Tibial nerve (tissue), 4 donors: ENCODE measurements at regions not wholly inside any gene's neighbourhood (a gene's known extent, or its start where the extent isn't known, plus 50 kb on each side); places are given as distances from the start of the nearest gene placed in this dataset.

Experiments
- EP300 ChIP-seq, 2 donors: sonication (generic); formaldehyde crosslinking; IDR thresholded peaks; one replicate each; pipeline ENCODE4 v1.6.1; 2017; ENCODE audit warnings: antibody characterized with exemption in 2 of 2, mild to moderate bottlenecking in 1 of 2
- POLR2A ChIP-seq, 2 donors: fragments of 450-650 bp; IDR thresholded peaks; one replicate each; pipeline ENCODE4 v1.6.1; 2017; ENCODE audit warnings: antibody characterized with exemption in 2 of 2, mild to moderate bottlenecking in 2 of 2, moderate library complexity in 2 of 2
- TF ChIP-seq, protein P1 (sequence below), 5 experiments: fragments of 200-600 bp in 3 of 5; fragments of 450-650 bp in 2 of 5; sonication (generic) in 3 of 5; IDR thresholded peaks; one replicate each; pipeline ENCODE4 v1.5.1; 2016 to 2019; ENCODE audit warnings: antibody characterized with exemption in 5 of 5, mild to moderate bottlenecking in 3 of 5, moderate library complexity in 2 of 5

DNA sequence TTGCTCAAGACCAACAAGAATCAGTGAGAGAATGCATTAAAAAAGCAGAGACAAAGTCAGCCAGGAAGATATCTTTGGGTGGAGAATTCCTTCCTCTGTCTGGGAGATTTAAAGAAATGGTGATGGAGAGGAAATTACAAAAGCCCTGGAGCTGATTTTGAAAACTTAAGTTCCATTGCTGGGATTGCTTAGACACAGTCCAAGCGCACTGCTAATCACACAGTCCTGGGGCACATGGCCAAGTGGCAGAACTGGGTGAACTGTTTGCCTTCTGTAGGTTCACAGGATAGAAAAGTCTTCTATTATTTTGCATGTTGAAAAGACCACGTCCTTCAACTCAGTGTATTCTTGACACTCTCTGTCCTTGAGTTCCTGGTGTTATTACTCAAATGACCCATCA lies 284.9 kb upstream of the FBXL7 start:
- TF ChIP-seq, protein P1, sequence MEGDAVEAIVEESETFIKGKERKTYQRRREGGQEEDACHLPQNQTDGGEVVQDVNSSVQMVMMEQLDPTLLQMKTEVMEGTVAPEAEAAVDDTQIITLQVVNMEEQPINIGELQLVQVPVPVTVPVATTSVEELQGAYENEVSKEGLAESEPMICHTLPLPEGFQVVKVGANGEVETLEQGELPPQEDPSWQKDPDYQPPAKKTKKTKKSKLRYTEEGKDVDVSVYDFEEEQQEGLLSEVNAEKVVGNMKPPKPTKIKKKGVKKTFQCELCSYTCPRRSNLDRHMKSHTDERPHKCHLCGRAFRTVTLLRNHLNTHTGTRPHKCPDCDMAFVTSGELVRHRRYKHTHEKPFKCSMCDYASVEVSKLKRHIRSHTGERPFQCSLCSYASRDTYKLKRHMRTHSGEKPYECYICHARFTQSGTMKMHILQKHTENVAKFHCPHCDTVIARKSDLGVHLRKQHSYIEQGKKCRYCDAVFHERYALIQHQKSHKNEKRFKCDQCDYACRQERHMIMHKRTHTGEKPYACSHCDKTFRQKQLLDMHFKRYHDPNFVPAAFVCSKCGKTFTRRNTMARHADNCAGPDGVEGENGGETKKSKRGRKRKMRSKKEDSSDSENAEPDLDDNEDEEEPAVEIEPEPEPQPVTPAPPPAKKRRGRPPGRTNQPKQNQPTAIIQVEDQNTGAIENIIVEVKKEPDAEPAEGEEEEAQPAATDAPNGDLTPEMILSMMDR (IDR thresholded peaks at IDR 0.05): no peak
- TF ChIP-seq EP300 (IDR thresholded peaks at IDR 0.05) (no peak), POLR2A (IDR thresholded peaks at IDR 0.05) (no peak)
